Hepatocyte (in vitro differentiated cells): ENCODE measurements at regions not wholly inside any gene's neighbourhood (a gene's known extent, or its start where the extent isn't known, plus 50 kb on each side); places are given as distances from the start of the nearest gene placed in this dataset.

ENCODE experiments used
- CTCF ChIP-seq: fragments of 200-600 bp; sonication (generic); IDR thresholded peaks from 2 replicates; pipeline ENCODE4 v1.5.1; 2016; ENCODE audit warnings: antibody characterized with exemption, mild to moderate bottlenecking; ENCODE audit not compliant: poor library complexity
- EZH2 ChIP-seq: fragments of 200-600 bp; sonication (generic); IDR thresholded peaks from 2 replicates; pipeline ENCODE4 v1.6.1; 2016; ENCODE audit warnings: antibody characterized with exemption, mild to moderate bottlenecking, borderline replicate concordance
- EZH2phosphoT487 ChIP-seq: fragments of 200-600 bp; sonication (generic); IDR thresholded peaks from one replicate; pipeline ENCODE4 v1.6.1; 2018; ENCODE audit warnings: antibody characterized with exemption, mild to moderate bottlenecking, low read depth, moderate library complexity; ENCODE audit not compliant: unreplicated experiment, severe bottlenecking

- TF ChIP-seq CTCF (no peak), EZH2phosphoT487 (no peak), EZH2 (no peak)
These were observed 77.2 kb downstream of the NEUROD6 start for GRCh38 chr7:31263338-31263737.
